H1 (cell line): ENCODE measurements at regions not wholly inside any gene's neighbourhood (a gene's known extent, or its start where the extent isn't known, plus 50 kb on each side); places are given as distances from the start of the nearest gene placed in this dataset.

ENCODE experiments used
- SP4 ChIP-seq: IDR thresholded peaks from 2 replicates; pipeline ENCODE4 v1.6.1; 2012; ENCODE audit warnings: low read length, inconsistent platforms
- TAF1 ChIP-seq: IDR thresholded peaks from 2 replicates; pipeline ENCODE4 v1.6.1; 2011; ENCODE audit warnings: mild to moderate bottlenecking, low read depth, low read length
- TF ChIP-seq, protein P1 (sequence below): fragments of 300-600 bp; sonication (generic); IDR thresholded peaks from 2 replicates; pipeline ENCODE4 v1.7.1; 2012; ENCODE audit warnings: low read length, moderate library complexity, mild to moderate bottlenecking, inconsistent platforms; ENCODE audit not compliant: insufficient replicate concordance

DNA sequence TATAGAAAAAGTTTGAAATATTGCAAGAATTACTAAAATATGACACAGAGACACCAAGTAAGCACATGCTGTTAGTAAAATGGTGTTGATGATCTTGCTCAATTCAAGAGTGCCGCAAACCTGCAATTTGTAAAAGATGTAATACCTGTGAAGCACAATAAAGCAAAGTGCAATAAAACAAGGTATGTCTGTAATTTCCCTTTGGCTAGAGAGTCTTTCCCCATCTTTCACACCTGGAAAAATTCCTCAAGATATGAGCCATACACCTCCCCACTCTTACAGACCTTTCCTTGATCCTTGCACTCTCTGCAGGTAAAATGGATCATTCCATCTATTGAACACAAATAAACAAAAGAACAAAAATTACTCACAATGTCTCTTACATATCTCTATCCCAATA, 597.8 kb downstream of the EFNA5 start (continued):
- TF ChIP-seq, protein P1, sequence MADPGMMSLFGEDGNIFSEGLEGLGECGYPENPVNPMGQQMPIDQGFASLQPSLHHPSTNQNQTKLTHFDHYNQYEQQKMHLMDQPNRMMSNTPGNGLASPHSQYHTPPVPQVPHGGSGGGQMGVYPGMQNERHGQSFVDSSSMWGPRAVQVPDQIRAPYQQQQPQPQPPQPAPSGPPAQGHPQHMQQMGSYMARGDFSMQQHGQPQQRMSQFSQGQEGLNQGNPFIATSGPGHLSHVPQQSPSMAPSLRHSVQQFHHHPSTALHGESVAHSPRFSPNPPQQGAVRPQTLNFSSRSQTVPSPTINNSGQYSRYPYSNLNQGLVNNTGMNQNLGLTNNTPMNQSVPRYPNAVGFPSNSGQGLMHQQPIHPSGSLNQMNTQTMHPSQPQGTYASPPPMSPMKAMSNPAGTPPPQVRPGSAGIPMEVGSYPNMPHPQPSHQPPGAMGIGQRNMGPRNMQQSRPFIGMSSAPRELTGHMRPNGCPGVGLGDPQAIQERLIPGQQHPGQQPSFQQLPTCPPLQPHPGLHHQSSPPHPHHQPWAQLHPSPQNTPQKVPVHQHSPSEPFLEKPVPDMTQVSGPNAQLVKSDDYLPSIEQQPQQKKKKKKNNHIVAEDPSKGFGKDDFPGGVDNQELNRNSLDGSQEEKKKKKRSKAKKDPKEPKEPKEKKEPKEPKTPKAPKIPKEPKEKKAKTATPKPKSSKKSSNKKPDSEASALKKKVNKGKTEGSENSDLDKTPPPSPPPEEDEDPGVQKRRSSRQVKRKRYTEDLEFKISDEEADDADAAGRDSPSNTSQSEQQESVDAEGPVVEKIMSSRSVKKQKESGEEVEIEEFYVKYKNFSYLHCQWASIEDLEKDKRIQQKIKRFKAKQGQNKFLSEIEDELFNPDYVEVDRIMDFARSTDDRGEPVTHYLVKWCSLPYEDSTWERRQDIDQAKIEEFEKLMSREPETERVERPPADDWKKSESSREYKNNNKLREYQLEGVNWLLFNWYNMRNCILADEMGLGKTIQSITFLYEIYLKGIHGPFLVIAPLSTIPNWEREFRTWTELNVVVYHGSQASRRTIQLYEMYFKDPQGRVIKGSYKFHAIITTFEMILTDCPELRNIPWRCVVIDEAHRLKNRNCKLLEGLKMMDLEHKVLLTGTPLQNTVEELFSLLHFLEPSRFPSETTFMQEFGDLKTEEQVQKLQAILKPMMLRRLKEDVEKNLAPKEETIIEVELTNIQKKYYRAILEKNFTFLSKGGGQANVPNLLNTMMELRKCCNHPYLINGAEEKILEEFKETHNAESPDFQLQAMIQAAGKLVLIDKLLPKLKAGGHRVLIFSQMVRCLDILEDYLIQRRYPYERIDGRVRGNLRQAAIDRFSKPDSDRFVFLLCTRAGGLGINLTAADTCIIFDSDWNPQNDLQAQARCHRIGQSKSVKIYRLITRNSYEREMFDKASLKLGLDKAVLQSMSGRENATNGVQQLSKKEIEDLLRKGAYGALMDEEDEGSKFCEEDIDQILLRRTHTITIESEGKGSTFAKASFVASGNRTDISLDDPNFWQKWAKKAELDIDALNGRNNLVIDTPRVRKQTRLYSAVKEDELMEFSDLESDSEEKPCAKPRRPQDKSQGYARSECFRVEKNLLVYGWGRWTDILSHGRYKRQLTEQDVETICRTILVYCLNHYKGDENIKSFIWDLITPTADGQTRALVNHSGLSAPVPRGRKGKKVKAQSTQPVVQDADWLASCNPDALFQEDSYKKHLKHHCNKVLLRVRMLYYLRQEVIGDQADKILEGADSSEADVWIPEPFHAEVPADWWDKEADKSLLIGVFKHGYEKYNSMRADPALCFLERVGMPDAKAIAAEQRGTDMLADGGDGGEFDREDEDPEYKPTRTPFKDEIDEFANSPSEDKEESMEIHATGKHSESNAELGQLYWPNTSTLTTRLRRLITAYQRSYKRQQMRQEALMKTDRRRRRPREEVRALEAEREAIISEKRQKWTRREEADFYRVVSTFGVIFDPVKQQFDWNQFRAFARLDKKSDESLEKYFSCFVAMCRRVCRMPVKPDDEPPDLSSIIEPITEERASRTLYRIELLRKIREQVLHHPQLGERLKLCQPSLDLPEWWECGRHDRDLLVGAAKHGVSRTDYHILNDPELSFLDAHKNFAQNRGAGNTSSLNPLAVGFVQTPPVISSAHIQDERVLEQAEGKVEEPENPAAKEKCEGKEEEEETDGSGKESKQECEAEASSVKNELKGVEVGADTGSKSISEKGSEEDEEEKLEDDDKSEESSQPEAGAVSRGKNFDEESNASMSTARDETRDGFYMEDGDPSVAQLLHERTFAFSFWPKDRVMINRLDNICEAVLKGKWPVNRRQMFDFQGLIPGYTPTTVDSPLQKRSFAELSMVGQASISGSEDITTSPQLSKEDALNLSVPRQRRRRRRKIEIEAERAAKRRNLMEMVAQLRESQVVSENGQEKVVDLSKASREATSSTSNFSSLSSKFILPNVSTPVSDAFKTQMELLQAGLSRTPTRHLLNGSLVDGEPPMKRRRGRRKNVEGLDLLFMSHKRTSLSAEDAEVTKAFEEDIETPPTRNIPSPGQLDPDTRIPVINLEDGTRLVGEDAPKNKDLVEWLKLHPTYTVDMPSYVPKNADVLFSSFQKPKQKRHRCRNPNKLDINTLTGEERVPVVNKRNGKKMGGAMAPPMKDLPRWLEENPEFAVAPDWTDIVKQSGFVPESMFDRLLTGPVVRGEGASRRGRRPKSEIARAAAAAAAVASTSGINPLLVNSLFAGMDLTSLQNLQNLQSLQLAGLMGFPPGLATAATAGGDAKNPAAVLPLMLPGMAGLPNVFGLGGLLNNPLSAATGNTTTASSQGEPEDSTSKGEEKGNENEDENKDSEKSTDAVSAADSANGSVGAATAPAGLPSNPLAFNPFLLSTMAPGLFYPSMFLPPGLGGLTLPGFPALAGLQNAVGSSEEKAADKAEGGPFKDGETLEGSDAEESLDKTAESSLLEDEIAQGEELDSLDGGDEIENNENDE = no peak
- TF ChIP-seq SP4 (no peak), TAF1 (no peak)
